ENCODE measurements at regions not wholly inside any gene's neighbourhood (a gene's known extent, or its start where the extent isn't known, plus 50 kb on each side); places are given as distances from the start of the nearest gene placed in this dataset.

- no peak for TF ChIP-seq CTCF (IDR thresholded peaks at IDR 0.05; ENCODE audit: insufficient read depth, low read depth, low read length)
- TF ChIP-seq EZH2 (IDR thresholded peaks at IDR 0.05; ENCODE audit: insufficient read depth, low read length): no peak
These were observed 124.2 kb downstream of the MIAT start for GRCh38 chr22:26781596-26781995.

Data from astrocyte (in vitro differentiated cells and primary cell).